ENCODE measurements at regions not wholly inside any gene's neighbourhood (a gene's known extent, or its start where the extent isn't known, plus 50 kb on each side); places are given as distances from the start of the nearest gene placed in this dataset.

GRCh38 chr14:51424561-51425251, 184.7 kb downstream of the TMX1 start:
- H3K4me3 ChIP-seq (ENCODE audit: low read depth, low read length) = no peak overlapping the region
- TF ChIP-seq CTCF (IDR thresholded peaks at IDR 0.05; ENCODE audit: insufficient read depth, low read length, poor library complexity, severe bottlenecking) = no peak
- DNase-seq (ENCODE audit: low read depth) = no peak
- H3K27me3 ChIP-seq (ENCODE audit: control insufficient read depth, insufficient read depth, low read length) = no peaks in the 10 kb centered on the region
- no peaks in the 10 kb centered on the region for H3K36me3 ChIP-seq (ENCODE audit: control insufficient read depth, insufficient read depth, low read length)

GRCh38 chr14:51428981-51429380, 188.9 kb downstream of the TMX1 start:
- no peak for DNase-seq (ENCODE audit: low read depth)
- no peaks in the 10 kb centered on the region for H3K27me3 ChIP-seq (ENCODE audit: control insufficient read depth, insufficient read depth, low read length)
- H3K36me3 ChIP-seq (ENCODE audit: control insufficient read depth, insufficient read depth, low read length) = no peaks in the 10 kb centered on the region
- no peak for TF ChIP-seq CTCF (IDR thresholded peaks at IDR 0.05; ENCODE audit: insufficient read depth, low read length, poor library complexity, severe bottlenecking)
- H3K4me3 ChIP-seq (ENCODE audit: low read depth, low read length) = no peak overlapping the region

GRCh38 chr14:51430079-51430478, 190.0 kb downstream of the TMX1 start:
- H3K4me3 ChIP-seq (ENCODE audit: low read depth, low read length) = no peak overlapping the region
- TF ChIP-seq CTCF (IDR thresholded peaks at IDR 0.05; ENCODE audit: insufficient read depth, low read length, poor library complexity, severe bottlenecking) = no peak
- no peaks in the 10 kb centered on the region for H3K36me3 ChIP-seq (ENCODE audit: control insufficient read depth, insufficient read depth, low read length)
- DNase-seq (ENCODE audit: low read depth) = no peak
- H3K27me3 ChIP-seq (ENCODE audit: control insufficient read depth, insufficient read depth, low read length) = no peaks in the 10 kb centered on the region

- Histone ChIP-seq H3K4me3 (ENCODE audit: low read depth, low read length) (no peak overlapping the region), H3K36me3 (ENCODE audit: control insufficient read depth, insufficient read depth, low read length) (no peaks in the 10 kb centered on the region), H3K27me3 (ENCODE audit: control insufficient read depth, insufficient read depth, low read length) (no peaks in the 10 kb centered on the region)
- DNase-seq (ENCODE audit: low read depth) = no peak
- no peak for TF ChIP-seq CTCF (IDR thresholded peaks at IDR 0.05; ENCODE audit: insufficient read depth, low read length, poor library complexity, severe bottlenecking)
Measured at GRCh38 chr14:51430633-51431032, 190.6 kb downstream of the TMX1 start.

GRCh38 chr14:51431033-51431709, 191.1 kb downstream of the TMX1 start:
- Histone ChIP-seq H3K4me3 (ENCODE audit: low read depth, low read length) (no peak overlapping the region), H3K27me3 (ENCODE audit: control insufficient read depth, insufficient read depth, low read length) (no peaks in the 10 kb centered on the region), H3K36me3 (ENCODE audit: control insufficient read depth, insufficient read depth, low read length) (no peaks in the 10 kb centered on the region)
- DNase-seq (ENCODE audit: low read depth) = no peak
- TF ChIP-seq CTCF (IDR thresholded peaks at IDR 0.05; ENCODE audit: insufficient read depth, low read length, poor library complexity, severe bottlenecking) = no peak

Data from kidney epithelial cell (primary cell).